HepG2 (cell line): ENCODE measurements at regions not wholly inside any gene's neighbourhood (a gene's known extent, or its start where the extent isn't known, plus 50 kb on each side); places are given as distances from the start of the nearest gene placed in this dataset.

Experiments used
- ATAC-seq: fragments of 200-7000 bp; cut with Tn5 transposase; 3 replicates; pipeline ENCODE4 v1.9.1; 2020; ENCODE audit warnings: mild to moderate bottlenecking, moderate library complexity
- BruUV-seq: library from RNA; stranded (reverse); fragments of 400-500 nt; replicated peaks from 2 replicates; lab custom pipeline; 2021; lab: Mats Ljungman, UMichigan
- CTCF ChIA-PET: fragments of 300-600 bp; formaldehyde crosslinking; extraction: SDS; loops from one replicate; lab custom pipeline; 2021; ENCODE audit warnings: low total read pairs, inconsistent platforms, low intra/inter-chr PET ratio; lab: Yijun Ruan, JAX
- POLR2A ChIA-PET: fragments of 350-600 bp; sonication (Branson Sonifier 250); formaldehyde crosslinking; loops from one replicate; lab custom pipeline; 2020; ENCODE audit warnings: antibody characterized with exemption, inconsistent platforms; lab: Yijun Ruan, JAX
- DNase-seq: peaks from one replicate; pipeline ENCODE4 v3.0.0-alpha.2; 2015; ENCODE audit warnings: low spot score
- FAIRE-seq: peaks from 3 replicates; lab custom pipeline; 2011; peaks lifted over from hg19 to GRCh38; lab: Jason Lieb, UNC
- H2AFZ ChIP-seq: one replicate; pipeline ENCODE4 v1.6.1; 2011; ENCODE audit warnings: low read length, inconsistent platforms
- H3K27ac ChIP-seq: fragments of 300-600 bp; 3 replicates; pipeline ENCODE4 v1.8.0; 2011; ENCODE audit warnings: mixed run types, mild to moderate bottlenecking, mixed read lengths, low read length, inconsistent platforms; ENCODE audit not compliant: insufficient read depth; ENCODE audit errors: extremely low read length
- H3K27me3 ChIP-seq, 2 experiments: fragments of 200-600 bp in 1 of 2; 2 replicates in 1 of 2; 3 replicates in 1 of 2; pipeline versions ENCODE4 v1.6.0 to v1.8.0; 2011; ENCODE audit warnings: low read length in 2 of 2, mild to moderate bottlenecking in 2 of 2, moderate library complexity in 2 of 2, inconsistent platforms in 1 of 2; ENCODE audit not compliant: insufficient read depth in 2 of 2, control insufficient read depth in 1 of 2
- H3K36me3 ChIP-seq, 2 experiments: fragments of 200-600 bp in 1 of 2; replicated peaks in 1 of 2; 2 replicates in 1 of 2; 3 replicates in 1 of 2; pipeline versions ENCODE4 v1.5.1 to v1.8.0; 2011; ENCODE audit warnings: low read length in 2 of 2, inconsistent platforms in 1 of 2; ENCODE audit not compliant: insufficient read depth in 2 of 2, control insufficient read depth in 1 of 2
- H3K4me1 ChIP-seq: 2 replicates; pipeline ENCODE4 v1.5.1; 2012; ENCODE audit warnings: low read length, inconsistent platforms; ENCODE audit not compliant: insufficient read depth
- H3K4me2 ChIP-seq: 2 replicates; pipeline ENCODE4 v1.6.0; 2011; ENCODE audit warnings: low read depth, low read length, inconsistent platforms
- H3K4me3 ChIP-seq, 3 experiments: fragments of 200-600 bp in 1 of 3; sonication (generic), shearing (Covaris generic) in 1 of 3; replicated peaks in 1 of 3; 2 replicates each; pipeline ENCODE4 v1.5.1; 2011 to 2016; ENCODE audit warnings: low read length in 3 of 3, inconsistent platforms in 2 of 3, low read depth in 2 of 3, mild to moderate bottlenecking in 2 of 3, control low read depth in 1 of 3, mixed read lengths in 1 of 3; ENCODE audit not compliant: insufficient read depth in 1 of 3
- H3K79me2 ChIP-seq: one replicate; pipeline ENCODE4 v1.6.1; 2011; ENCODE audit warnings: low read length, inconsistent platforms; ENCODE audit not compliant: insufficient read depth
- H3K9ac ChIP-seq: 2 replicates; pipeline ENCODE4 v1.6.0; 2011; ENCODE audit warnings: mild to moderate bottlenecking, low read depth, low read length, inconsistent platforms; ENCODE audit not compliant: insufficient read depth
- H3K9me3 ChIP-seq: 2 replicates; pipeline ENCODE4 v1.5.1; 2012; ENCODE audit warnings: mild to moderate bottlenecking, low read length
- H4K20me1 ChIP-seq: 2 replicates; pipeline ENCODE4 v1.6.0; 2011; ENCODE audit warnings: inconsistent platforms, mild to moderate bottlenecking, low read length, moderate library complexity; ENCODE audit not compliant: insufficient read depth
- BHLHE40 ChIP-seq: IDR thresholded peaks from 2 replicates; pipeline ENCODE4 v1.6.1; 2011; ENCODE audit warnings: low read length, improper control_type of control experiment
- BRD4 ChIP-seq: sonication (generic); formaldehyde crosslinking; IDR thresholded peaks from 2 replicates; pipeline ENCODE4 v1.4.0; 2020; ENCODE audit warnings: missing genetic modification reagents
- CCDC6 ChIP-seq: sonication (generic); formaldehyde crosslinking; IDR thresholded peaks from 2 replicates; pipeline ENCODE4 v1.8.1; 2022; ENCODE audit warnings: mild to moderate bottlenecking, missing genetic modification reagents, moderate library complexity
- GTF2F1 ChIP-seq: fragments of 150-350 bp; IDR thresholded peaks from 2 replicates; pipeline ENCODE4 v1.6.1; 2014; ENCODE audit warnings: low read length
- HCFC1 ChIP-seq: fragments of 150-350 bp; IDR thresholded peaks from 2 replicates; pipeline ENCODE4 v1.6.1; 2014; ENCODE audit warnings: low read depth, low read length
- MEF2D ChIP-seq: sonication (generic); formaldehyde crosslinking; IDR thresholded peaks from 2 replicates; pipeline ENCODE4 v1.5.1; 2020; ENCODE audit warnings: mild to moderate bottlenecking, missing genetic modification reagents
- NFE2 ChIP-seq: sonication (generic); formaldehyde crosslinking; IDR thresholded peaks from 2 replicates; pipeline ENCODE4 v1.4.0; 2020; ENCODE audit warnings: missing genetic modification reagents
- NFIC ChIP-seq: IDR thresholded peaks from 2 replicates; pipeline ENCODE4 v1.6.1; 2012; ENCODE audit warnings: mild to moderate bottlenecking, low read length, inconsistent platforms
- RARG ChIP-seq: sonication (generic); formaldehyde crosslinking; IDR thresholded peaks from 2 replicates; pipeline ENCODE4 v1.4.0; 2020; ENCODE audit warnings: low read depth, mild to moderate bottlenecking, missing genetic modification reagents
- RBFOX2 ChIP-seq: fragments of 200-400 bp; formaldehyde crosslinking; IDR thresholded peaks from 2 replicates; pipeline ENCODE4 v1.6.1; 2017; ENCODE audit warnings: low read depth, mild to moderate bottlenecking, low read length
- TBP ChIP-seq: sonication (generic); formaldehyde crosslinking; IDR thresholded peaks from 2 replicates; pipeline ENCODE4 v1.5.0; 2020; ENCODE audit warnings: missing genetic modification reagents
- YEATS2 ChIP-seq: sonication (generic); formaldehyde crosslinking; IDR thresholded peaks from 2 replicates; pipeline ENCODE4 v1.4.0; 2020; ENCODE audit warnings: missing genetic modification reagents, borderline replicate concordance
- ZFP62 ChIP-seq: sonication (generic); formaldehyde crosslinking; IDR thresholded peaks from 2 replicates; pipeline ENCODE4 v1.4.0; 2020; ENCODE audit warnings: missing genetic modification reagents
- ZNF121 ChIP-seq: sonication (generic); formaldehyde crosslinking; IDR thresholded peaks from 2 replicates; pipeline ENCODE4 v1.5.0; 2020; ENCODE audit warnings: mild to moderate bottlenecking, missing genetic modification reagents
- ZNF124 ChIP-seq: sonication (generic); formaldehyde crosslinking; IDR thresholded peaks from 2 replicates; pipeline ENCODE4 v1.4.0; 2020; ENCODE audit warnings: missing genetic modification reagents
- ZNF510 ChIP-seq: sonication (generic); formaldehyde crosslinking; IDR thresholded peaks from 2 replicates; pipeline ENCODE4 v1.4.0; 2020; ENCODE audit warnings: low read depth, mild to moderate bottlenecking, missing genetic modification reagents
- ZNF572 ChIP-seq: sonication (generic); formaldehyde crosslinking; IDR thresholded peaks from 2 replicates; pipeline ENCODE4 v1.5.1; 2020; ENCODE audit warnings: mild to moderate bottlenecking, missing genetic modification reagents
- ZNF891 ChIP-seq: sonication (generic); formaldehyde crosslinking; IDR thresholded peaks from 2 replicates; pipeline ENCODE4 v1.5.0; 2020; ENCODE audit warnings: mild to moderate bottlenecking, missing genetic modification reagents
- WGBS: methylation state at CpG from one replicate; pipeline ENCODE4 v1.1.6; 2017; ENCODE audit warnings: low lambda C conversion rate; 5-methylcytosine and 5-hydroxymethylcytosine counted together
- in situ Hi-C: cut with HindIII; loops from 2 replicates; pipeline ENCODE4 v1.10.0; 2017; ENCODE audit warnings: low pct_unique_long_range_greater_than_20kb; ENCODE audit not compliant: extremely low pct_ligation_motif_present
- intact Hi-C: fragments of 100-400 bp; cut with micrococcal nuclease; formaldehyde crosslinking; loops from one replicate; pipeline ENCODE4 v1.10.0; 2022; ENCODE audit not compliant: unreplicated experiment
- TF ChIP-seq, protein P1 (sequence below): conservative IDR thresholded peaks from 2 replicates; pipeline ENCODE4 v1.6.1; 2018; ENCODE audit warnings: missing genetic modification reagents
- TF ChIP-seq, protein P2 (sequence below): sonication (generic); formaldehyde crosslinking; IDR thresholded peaks from 2 replicates; pipeline ENCODE4 v1.5.1; 2020; ENCODE audit warnings: missing genetic modification reagents, mild to moderate bottlenecking, borderline replicate concordance
- TF ChIP-seq, protein P3 (sequence below): IDR thresholded peaks from 2 replicates; pipeline ENCODE4 v1.6.1; 2012; ENCODE audit warnings: low read depth, low read length, improper control_type of control experiment
- TF ChIP-seq, protein P4 (sequence below): sonication (generic); formaldehyde crosslinking; IDR thresholded peaks from 2 replicates; pipeline ENCODE4 v1.5.1; 2020; ENCODE audit warnings: missing genetic modification reagents, mild to moderate bottlenecking, borderline replicate concordance

DNA sequence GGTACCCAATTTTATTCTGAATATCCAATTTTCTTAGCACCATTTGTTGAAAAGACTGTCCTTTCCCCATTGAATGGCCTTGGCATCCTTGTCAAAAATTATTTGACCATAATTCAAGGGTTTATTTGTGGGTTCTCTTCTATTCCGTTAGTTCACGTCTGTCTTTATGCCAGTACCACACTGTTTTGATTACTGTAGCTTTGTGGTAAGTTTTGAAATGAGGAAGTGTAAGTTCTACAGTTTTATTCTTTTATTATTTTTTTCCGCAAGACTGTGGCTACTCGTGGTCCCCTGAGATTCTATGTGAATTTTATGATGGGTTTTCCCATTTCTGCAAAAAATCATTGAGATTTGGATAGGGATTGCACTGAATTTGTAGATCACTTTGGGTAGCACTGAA lies 402.6 kb downstream of the PLK2 start (continued):
- TF ChIP-seq, protein P1, sequence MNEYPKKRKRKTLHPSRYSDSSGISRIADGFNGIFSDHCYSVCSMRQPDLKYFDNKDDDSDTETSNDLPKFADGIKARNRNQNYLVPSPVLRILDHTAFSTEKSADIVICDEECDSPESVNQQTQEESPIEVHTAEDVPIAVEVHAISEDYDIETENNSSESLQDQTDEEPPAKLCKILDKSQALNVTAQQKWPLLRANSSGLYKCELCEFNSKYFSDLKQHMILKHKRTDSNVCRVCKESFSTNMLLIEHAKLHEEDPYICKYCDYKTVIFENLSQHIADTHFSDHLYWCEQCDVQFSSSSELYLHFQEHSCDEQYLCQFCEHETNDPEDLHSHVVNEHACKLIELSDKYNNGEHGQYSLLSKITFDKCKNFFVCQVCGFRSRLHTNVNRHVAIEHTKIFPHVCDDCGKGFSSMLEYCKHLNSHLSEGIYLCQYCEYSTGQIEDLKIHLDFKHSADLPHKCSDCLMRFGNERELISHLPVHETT (CRISPR knock-in tag): no peak
- TF ChIP-seq ZNF572 (CRISPR knock-in tag) (no peak), CCDC6 (no peak), BHLHE40 (no peak), GTF2F1 (no peak), YEATS2 (no peak), ZNF121 (CRISPR knock-in tag) (no peak), BRD4 (CRISPR knock-in tag) (no peak)
- TF ChIP-seq, protein P2, sequence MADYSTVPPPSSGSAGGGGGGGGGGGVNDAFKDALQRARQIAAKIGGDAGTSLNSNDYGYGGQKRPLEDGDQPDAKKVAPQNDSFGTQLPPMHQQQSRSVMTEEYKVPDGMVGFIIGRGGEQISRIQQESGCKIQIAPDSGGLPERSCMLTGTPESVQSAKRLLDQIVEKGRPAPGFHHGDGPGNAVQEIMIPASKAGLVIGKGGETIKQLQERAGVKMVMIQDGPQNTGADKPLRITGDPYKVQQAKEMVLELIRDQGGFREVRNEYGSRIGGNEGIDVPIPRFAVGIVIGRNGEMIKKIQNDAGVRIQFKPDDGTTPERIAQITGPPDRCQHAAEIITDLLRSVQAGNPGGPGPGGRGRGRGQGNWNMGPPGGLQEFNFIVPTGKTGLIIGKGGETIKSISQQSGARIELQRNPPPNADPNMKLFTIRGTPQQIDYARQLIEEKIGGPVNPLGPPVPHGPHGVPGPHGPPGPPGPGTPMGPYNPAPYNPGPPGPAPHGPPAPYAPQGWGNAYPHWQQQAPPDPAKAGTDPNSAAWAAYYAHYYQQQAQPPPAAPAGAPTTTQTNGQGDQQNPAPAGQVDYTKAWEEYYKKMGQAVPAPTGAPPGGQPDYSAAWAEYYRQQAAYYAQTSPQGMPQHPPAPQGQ (CRISPR knock-in tag): no peak

DNA sequence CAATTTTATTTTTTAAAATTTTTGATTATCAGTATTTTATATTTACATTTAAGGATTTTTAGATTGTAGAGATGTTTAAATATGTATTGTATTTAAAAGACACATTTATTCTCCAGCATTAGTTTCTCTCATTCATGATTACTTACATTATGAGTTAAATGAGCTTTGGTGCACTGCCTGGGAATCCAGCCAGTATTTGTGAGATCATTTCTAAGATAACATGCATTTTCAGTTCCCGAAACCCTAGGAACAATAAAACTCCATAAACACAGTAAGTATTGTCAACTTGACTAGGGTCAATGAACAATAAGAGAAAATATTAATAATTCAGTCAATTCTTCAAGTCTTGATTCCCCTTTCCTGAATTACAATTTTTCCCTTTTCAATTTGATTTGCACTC lies 403.3 kb downstream of the PLK2 start:
- Histone ChIP-seq H3K9ac (no peak overlapping the region), H2AFZ (no peak overlapping the region), H3K27ac (no peak overlapping the region), H3K36me3 (no peaks in the 10 kb centered on the region), H3K79me2 (no peaks in the 10 kb centered on the region), H4K20me1 (no peaks in the 10 kb centered on the region), H3K9me3 (peaks cover 4% of the 10 kb centered on the region; the same call in 1 of the 2 replicates), H3K4me1 (no peaks in the 10 kb centered on the region), H3K4me2 (no peak overlapping the region), H3K4me3 (no peak overlapping the region), H3K27me3 (no peaks in the 10 kb centered on the region)
- DNase-seq (no peak), ATAC-seq (no peak), FAIRE-seq (no peak)
- whole genome bisulfite sequencing: 5% methylated on average over 1 of the region's 1 CpG
- in situ Hi-C loops (no loop called here), intact Hi-C loops (no loop called here)
- POLR2A ChIA-PET: no interaction called here
- CTCF ChIA-PET: no interaction called here
- no TSS peak for BruUV-seq
- TF ChIP-seq HCFC1 (no peak), NFIC (no peak), RBFOX2 (no peak), ZNF124 (no peak), NFE2 (CRISPR knock-in tag) (no peak), TBP (no peak), ZNF891 (CRISPR knock-in tag) (no peak), RARG (no peak), ZFP62 (CRISPR knock-in tag) (no peak), ZNF510 (CRISPR knock-in tag) (no peak), MEF2D (no peak)
- TF ChIP-seq, protein P3, sequence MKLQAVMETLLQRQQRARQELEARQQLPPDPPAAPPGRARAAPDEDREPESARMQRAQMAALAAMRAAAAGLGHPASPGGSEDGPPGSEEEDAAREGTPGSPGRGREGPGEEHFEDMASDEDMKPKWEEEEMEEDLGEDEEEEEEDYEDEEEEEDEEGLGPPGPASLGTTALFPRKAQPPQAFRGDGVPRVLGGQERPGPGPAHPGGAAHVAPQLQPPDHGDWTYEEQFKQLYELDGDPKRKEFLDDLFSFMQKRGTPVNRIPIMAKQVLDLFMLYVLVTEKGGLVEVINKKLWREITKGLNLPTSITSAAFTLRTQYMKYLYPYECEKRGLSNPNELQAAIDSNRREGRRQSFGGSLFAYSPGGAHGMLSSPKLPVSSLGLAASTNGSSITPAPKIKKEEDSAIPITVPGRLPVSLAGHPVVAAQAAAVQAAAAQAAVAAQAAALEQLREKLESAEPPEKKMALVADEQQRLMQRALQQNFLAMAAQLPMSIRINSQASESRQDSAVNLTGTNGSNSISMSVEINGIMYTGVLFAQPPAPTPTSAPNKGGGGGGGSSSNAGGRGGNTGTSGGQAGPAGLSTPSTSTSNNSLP: no peak
- TF ChIP-seq, protein P4, sequence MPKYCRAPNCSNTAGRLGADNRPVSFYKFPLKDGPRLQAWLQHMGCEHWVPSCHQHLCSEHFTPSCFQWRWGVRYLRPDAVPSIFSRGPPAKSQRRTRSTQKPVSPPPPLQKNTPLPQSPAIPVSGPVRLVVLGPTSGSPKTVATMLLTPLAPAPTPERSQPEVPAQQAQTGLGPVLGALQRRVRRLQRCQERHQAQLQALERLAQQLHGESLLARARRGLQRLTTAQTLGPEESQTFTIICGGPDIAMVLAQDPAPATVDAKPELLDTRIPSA: no peak
